H1 (cell line): ENCODE measurements at regions not wholly inside any gene's neighbourhood (a gene's known extent, or its start where the extent isn't known, plus 50 kb on each side); places are given as distances from the start of the nearest gene placed in this dataset.

Experiments
- ASH2L ChIP-seq: fragments of 200-600, 300-600 bp; sonication (generic); IDR thresholded peaks from one replicate; pipeline ENCODE4 v1.7.1; 2017; ENCODE audit warnings: low read length
- KDM1A ChIP-seq: fragments of 200-600, 300-600 bp; sonication (generic); IDR thresholded peaks from 2 replicates; pipeline ENCODE4 v1.7.1; 2016; ENCODE audit warnings: mild to moderate bottlenecking, low read length, borderline replicate concordance
- SP4 ChIP-seq: IDR thresholded peaks from 2 replicates; pipeline ENCODE4 v1.6.1; 2012; ENCODE audit warnings: low read length, inconsistent platforms
- TF ChIP-seq, protein P1 (sequence below): IDR thresholded peaks from 2 replicates; pipeline ENCODE4 v1.6.1; 2012; ENCODE audit warnings: low read length, inconsistent platforms

DNA sequence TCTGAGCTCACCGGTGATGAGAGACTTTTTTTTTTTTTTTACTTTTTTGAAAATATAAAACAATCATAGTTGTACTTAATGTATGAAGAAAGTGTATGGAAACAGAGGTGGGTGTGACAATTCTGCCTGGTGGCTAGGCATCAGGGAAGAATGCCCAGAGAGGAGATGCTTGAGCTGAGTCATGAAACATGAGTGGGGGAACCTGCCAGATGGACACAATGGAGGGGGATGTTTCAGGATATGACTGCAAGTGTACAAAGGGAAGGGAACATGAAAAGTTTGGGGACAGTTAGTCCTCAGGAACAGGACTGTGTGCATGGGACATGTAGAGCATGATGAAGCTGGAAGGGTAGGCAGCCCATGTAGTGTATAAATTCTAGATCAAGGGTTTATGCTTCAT lies 274.2 kb upstream of the E2F7 start (continued):
- TF ChIP-seq, protein P1, sequence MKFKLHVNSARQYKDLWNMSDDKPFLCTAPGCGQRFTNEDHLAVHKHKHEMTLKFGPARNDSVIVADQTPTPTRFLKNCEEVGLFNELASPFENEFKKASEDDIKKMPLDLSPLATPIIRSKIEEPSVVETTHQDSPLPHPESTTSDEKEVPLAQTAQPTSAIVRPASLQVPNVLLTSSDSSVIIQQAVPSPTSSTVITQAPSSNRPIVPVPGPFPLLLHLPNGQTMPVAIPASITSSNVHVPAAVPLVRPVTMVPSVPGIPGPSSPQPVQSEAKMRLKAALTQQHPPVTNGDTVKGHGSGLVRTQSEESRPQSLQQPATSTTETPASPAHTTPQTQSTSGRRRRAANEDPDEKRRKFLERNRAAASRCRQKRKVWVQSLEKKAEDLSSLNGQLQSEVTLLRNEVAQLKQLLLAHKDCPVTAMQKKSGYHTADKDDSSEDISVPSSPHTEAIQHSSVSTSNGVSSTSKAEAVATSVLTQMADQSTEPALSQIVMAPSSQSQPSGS, result no peak
- no peak for TF ChIP-seq ASH2L
- TF ChIP-seq KDM1A, result no peak
- TF ChIP-seq SP4, result no peak
